22Rv1 (cell line): ENCODE measurements at regions not wholly inside any gene's neighbourhood (a gene's known extent, or its start where the extent isn't known, plus 50 kb on each side); places are given as distances from the start of the nearest gene placed in this dataset.

ENCODE experiments used
- CTCF ChIP-seq: fragments of 450-650 bp; IDR thresholded peaks from 2 replicates; pipeline ENCODE4 v1.5.1; 2017; ENCODE audit warnings: mild to moderate bottlenecking
- ZFX ChIP-seq: fragments of 450-650 bp; IDR thresholded peaks from 2 replicates; pipeline ENCODE4 v1.6.1; 2017; ENCODE audit warnings: antibody characterized with exemption, borderline replicate concordance

GRCh38 chr4:10924274-10924673, 239.7 kb upstream of the CLNK start:
- TF ChIP-seq CTCF (no peak), ZFX (no peak)
